ENCODE measurements at regions not wholly inside any gene's neighbourhood (a gene's known extent, or its start where the extent isn't known, plus 50 kb on each side); places are given as distances from the start of the nearest gene placed in this dataset.

GRCh38 chr1:199918196-199918769, 109.2 kb upstream of the NR5A2 start:
- TF ChIP-seq OSR1 (CRISPR knock-in tag; IDR thresholded peaks at IDR 0.05) = no peak
- TF ChIP-seq, protein P1, sequence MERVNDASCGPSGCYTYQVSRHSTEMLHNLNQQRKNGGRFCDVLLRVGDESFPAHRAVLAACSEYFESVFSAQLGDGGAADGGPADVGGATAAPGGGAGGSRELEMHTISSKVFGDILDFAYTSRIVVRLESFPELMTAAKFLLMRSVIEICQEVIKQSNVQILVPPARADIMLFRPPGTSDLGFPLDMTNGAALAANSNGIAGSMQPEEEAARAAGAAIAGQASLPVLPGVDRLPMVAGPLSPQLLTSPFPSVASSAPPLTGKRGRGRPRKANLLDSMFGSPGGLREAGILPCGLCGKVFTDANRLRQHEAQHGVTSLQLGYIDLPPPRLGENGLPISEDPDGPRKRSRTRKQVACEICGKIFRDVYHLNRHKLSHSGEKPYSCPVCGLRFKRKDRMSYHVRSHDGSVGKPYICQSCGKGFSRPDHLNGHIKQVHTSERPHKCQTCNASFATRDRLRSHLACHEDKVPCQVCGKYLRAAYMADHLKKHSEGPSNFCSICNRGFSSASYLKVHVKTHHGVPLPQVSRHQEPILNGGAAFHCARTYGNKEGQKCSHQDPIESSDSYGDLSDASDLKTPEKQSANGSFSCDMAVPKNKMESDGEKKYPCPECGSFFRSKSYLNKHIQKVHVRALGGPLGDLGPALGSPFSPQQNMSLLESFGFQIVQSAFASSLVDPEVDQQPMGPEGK (CRISPR knock-in tag; IDR thresholded peaks at IDR 0.05; ENCODE audit: borderline replicate concordance) = no peak
- no peak for TF ChIP-seq PPARA (CRISPR knock-in tag; IDR thresholded peaks at IDR 0.05; ENCODE audit: borderline replicate concordance)
- TF ChIP-seq ZNF8 (CRISPR knock-in tag; IDR thresholded peaks at IDR 0.05) = no peak
- TF ChIP-seq, protein P2, sequence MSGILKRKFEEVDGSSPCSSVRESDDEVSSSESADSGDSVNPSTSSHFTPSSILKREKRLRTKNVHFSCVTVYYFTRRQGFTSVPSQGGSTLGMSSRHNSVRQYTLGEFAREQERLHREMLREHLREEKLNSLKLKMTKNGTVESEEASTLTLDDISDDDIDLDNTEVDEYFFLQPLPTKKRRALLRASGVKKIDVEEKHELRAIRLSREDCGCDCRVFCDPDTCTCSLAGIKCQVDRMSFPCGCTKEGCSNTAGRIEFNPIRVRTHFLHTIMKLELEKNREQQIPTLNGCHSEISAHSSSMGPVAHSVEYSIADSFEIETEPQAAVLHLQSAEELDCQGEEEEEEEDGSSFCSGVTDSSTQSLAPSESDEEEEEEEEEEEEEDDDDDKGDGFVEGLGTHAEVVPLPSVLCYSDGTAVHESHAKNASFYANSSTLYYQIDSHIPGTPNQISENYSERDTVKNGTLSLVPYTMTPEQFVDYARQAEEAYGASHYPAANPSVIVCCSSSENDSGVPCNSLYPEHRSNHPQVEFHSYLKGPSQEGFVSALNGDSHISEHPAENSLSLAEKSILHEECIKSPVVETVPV (CRISPR knock-in tag; IDR thresholded peaks at IDR 0.05) = no peak
- no peak for TF ChIP-seq ISL1 (CRISPR knock-in tag; IDR thresholded peaks at IDR 0.05)
- TF ChIP-seq ESRRG (CRISPR knock-in tag; IDR thresholded peaks at IDR 0.05) = no peak
- TF ChIP-seq ZC3H10 (CRISPR knock-in tag; IDR thresholded peaks at IDR 0.05) = no peak
- TF ChIP-seq TOX (CRISPR knock-in tag; IDR thresholded peaks at IDR 0.05; ENCODE audit: borderline replicate concordance) = no peak
- TF ChIP-seq ZNF70 (CRISPR knock-in tag; IDR thresholded peaks at IDR 0.05) = no peak
- TF ChIP-seq, protein P3, sequence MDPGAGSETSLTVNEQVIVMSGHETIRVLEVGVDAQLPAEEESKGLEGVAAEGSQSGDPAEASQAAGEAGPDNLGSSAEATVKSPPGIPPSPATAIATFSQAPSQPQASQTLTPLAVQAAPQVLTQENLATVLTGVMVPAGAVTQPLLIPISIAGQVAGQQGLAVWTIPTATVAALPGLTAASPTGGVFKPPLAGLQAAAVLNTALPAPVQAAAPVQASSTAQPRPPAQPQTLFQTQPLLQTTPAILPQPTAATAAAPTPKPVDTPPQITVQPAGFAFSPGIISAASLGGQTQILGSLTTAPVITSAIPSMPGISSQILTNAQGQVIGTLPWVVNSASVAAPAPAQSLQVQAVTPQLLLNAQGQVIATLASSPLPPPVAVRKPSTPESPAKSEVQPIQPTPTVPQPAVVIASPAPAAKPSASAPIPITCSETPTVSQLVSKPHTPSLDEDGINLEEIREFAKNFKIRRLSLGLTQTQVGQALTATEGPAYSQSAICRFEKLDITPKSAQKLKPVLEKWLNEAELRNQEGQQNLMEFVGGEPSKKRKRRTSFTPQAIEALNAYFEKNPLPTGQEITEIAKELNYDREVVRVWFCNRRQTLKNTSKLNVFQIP (CRISPR knock-in tag; IDR thresholded peaks at IDR 0.05; ENCODE audit: borderline replicate concordance, low read depth) = no peak
- no peak for TF ChIP-seq ZFP3 (CRISPR knock-in tag; IDR thresholded peaks at IDR 0.05)
